GM19023 (cell line): ENCODE measurements at regions not wholly inside any gene's neighbourhood (a gene's known extent, or its start where the extent isn't known, plus 50 kb on each side); places are given as distances from the start of the nearest gene placed in this dataset.
"Not testable (repeated sequence)": the region's sequence is repeated elsewhere in the genome, so short reads cannot be mapped to it uniquely, and the experiment has no call there.

Source experiments
- ATAC-seq: cut with Tn5 transposase; IDR thresholded peaks from one replicate; pipeline ENCODE4 v1.9.1; 2021; ENCODE audit warnings: mild to moderate bottlenecking, moderate library complexity; ENCODE audit not compliant: unreplicated experiment

GRCh38 chrX:123013141-123013540, 170.9 kb upstream of the GRIA3 start:
- no peak for ATAC-seq

GRCh38 chrX:123036401-123036800, 147.7 kb upstream of the GRIA3 start:
- ATAC-seq, result no peak

GRCh38 chrX:123049071-123049625, 134.9 kb upstream of the GRIA3 start:
- ATAC-seq, result no peak

- no peak for ATAC-seq
Observed at GRCh38 chrX:123060986-123061385, 123.1 kb upstream of the GRIA3 start.

- no peak for ATAC-seq
Observed at GRCh38 chrX:123064053-123064452, 120.0 kb upstream of the GRIA3 start.

GRCh38 chrX:123072686-123073385, 111.2 kb upstream of the GRIA3 start:
- no peak for ATAC-seq

- no peak for ATAC-seq
Observed at GRCh38 chrX:123075947-123076561, 108.0 kb upstream of the GRIA3 start.

- ATAC-seq, result no peak
Observed at GRCh38 chrX:123077631-123078030, 106.4 kb upstream of the GRIA3 start.

- no peak for ATAC-seq
Observed at GRCh38 chrX:123080065-123080464, 104.0 kb upstream of the GRIA3 start.

- ATAC-seq, result no peak
Observed at GRCh38 chrX:123081776-123082175, 102.3 kb upstream of the GRIA3 start.

GRCh38 chrX:123083924-123084323, 100.2 kb upstream of the GRIA3 start:
- ATAC-seq, result no peak

- no peak for ATAC-seq
Observed at GRCh38 chrX:123084797-123085196, 99.3 kb upstream of the GRIA3 start.

- no peak for ATAC-seq
Observed at GRCh38 chrX:123085311-123085940, 98.7 kb upstream of the GRIA3 start.

- no peak for ATAC-seq
Observed at GRCh38 chrX:123086768-123087167, 97.3 kb upstream of the GRIA3 start.

GRCh38 chrX:123087326-123087725, 96.8 kb upstream of the GRIA3 start:
- ATAC-seq, result no peak

- ATAC-seq, result no peak
Observed at GRCh38 chrX:123088331-123088730, 95.7 kb upstream of the GRIA3 start.

- no peak for ATAC-seq
Observed at GRCh38 chrX:123088930-123089329, 95.1 kb upstream of the GRIA3 start.

- ATAC-seq, result no peak
Observed at GRCh38 chrX:123093792-123094191, 90.3 kb upstream of the GRIA3 start.

- ATAC-seq, result no peak
Observed at GRCh38 chrX:123108513-123109427, 75.3 kb upstream of the GRIA3 start.

- no peak for ATAC-seq
Observed at GRCh38 chrX:123121241-123121640, 62.8 kb upstream of the GRIA3 start.

GRCh38 chrX:123129805-123130204, 54.3 kb upstream of the GRIA3 start:
- ATAC-seq, result not testable (repeated sequence)
